ENCODE measurements at regions not wholly inside any gene's neighbourhood (a gene's known extent, or its start where the extent isn't known, plus 50 kb on each side); places are given as distances from the start of the nearest gene placed in this dataset.
"Not testable (repeated sequence)": the region's sequence is repeated elsewhere in the genome, so short reads cannot be mapped to it uniquely, and the experiment has no call there.

GRCh38 chr5:101626572-101626971 lies 669.5 kb downstream of the SLCO4C1 start:
- DNase-seq: no peak

GRCh38 chr5:101611039-101611438 lies 685.0 kb downstream of the SLCO4C1 start:
- no peak for DNase-seq

GRCh38 chr5:101608322-101608721 lies 687.8 kb downstream of the SLCO4C1 start:
- no peak for DNase-seq

- no peak for DNase-seq
Observed at GRCh38 chr5:101605700-101606099, 690.4 kb downstream of the SLCO4C1 start.

GRCh38 chr5:101600614-101601013 lies 695.5 kb downstream of the SLCO4C1 start:
- DNase-seq: no peak

GRCh38 chr5:101590384-101590783 lies 687.3 kb upstream of the ST8SIA4 start:
- no peak for DNase-seq

- DNase-seq: no peak
Observed at GRCh38 chr5:101585366-101585765, 682.3 kb upstream of the ST8SIA4 start.

GRCh38 chr5:101580591-101580990 lies 677.5 kb upstream of the ST8SIA4 start:
- no peak for DNase-seq

GRCh38 chr5:101574017-101574416 lies 670.9 kb upstream of the ST8SIA4 start:
- DNase-seq: no peak

- no peak for DNase-seq
Observed at GRCh38 chr5:101561018-101561417, 657.9 kb upstream of the ST8SIA4 start.

GRCh38 chr5:101543780-101544179 lies 640.7 kb upstream of the ST8SIA4 start:
- DNase-seq: no peak

GRCh38 chr5:101539315-101539714 lies 636.2 kb upstream of the ST8SIA4 start:
- no peak for DNase-seq

- no peak for DNase-seq
Observed at GRCh38 chr5:101535626-101536025, 632.5 kb upstream of the ST8SIA4 start.

GRCh38 chr5:101534491-101535110 lies 631.5 kb upstream of the ST8SIA4 start:
- DNase-seq: no peak

- no peak for DNase-seq
Observed at GRCh38 chr5:101532430-101532829, 629.3 kb upstream of the ST8SIA4 start.

GRCh38 chr5:101531026-101531425 lies 627.9 kb upstream of the ST8SIA4 start:
- no peak for DNase-seq

- not testable (repeated sequence) for DNase-seq
Observed at GRCh38 chr5:101529094-101529493, 626.0 kb upstream of the ST8SIA4 start.

- DNase-seq: no peak
Observed at GRCh38 chr5:101520417-101520816, 617.3 kb upstream of the ST8SIA4 start.

GRCh38 chr5:101517795-101518194 lies 614.7 kb upstream of the ST8SIA4 start:
- DNase-seq: no peak

GRCh38 chr5:101515721-101516120 lies 612.6 kb upstream of the ST8SIA4 start:
- no peak for DNase-seq

- no peak for DNase-seq
Observed at GRCh38 chr5:101505891-101506570, 602.9 kb upstream of the ST8SIA4 start.

GRCh38 chr5:101482931-101483330 lies 579.8 kb upstream of the ST8SIA4 start:
- DNase-seq: no peak

- DNase-seq: no peak
Observed at GRCh38 chr5:101473483-101473882, 570.4 kb upstream of the ST8SIA4 start.

- no peak for DNase-seq
Observed at GRCh38 chr5:101461455-101461854, 558.4 kb upstream of the ST8SIA4 start.

GRCh38 chr5:101458587-101458986 lies 555.5 kb upstream of the ST8SIA4 start:
- DNase-seq: no peak

Measured in NCI-H1105 (cell line).